Glomerular visceral epithelial cell (primary cell): ENCODE measurements at regions not wholly inside any gene's neighbourhood (a gene's known extent, or its start where the extent isn't known, plus 50 kb on each side); places are given as distances from the start of the nearest gene placed in this dataset.

Experiments used
- DNase-seq: peaks from one replicate; pipeline ENCODE4 v3.0.0-alpha.2; 2016; ENCODE audit errors: extremely low spot score

DNA sequence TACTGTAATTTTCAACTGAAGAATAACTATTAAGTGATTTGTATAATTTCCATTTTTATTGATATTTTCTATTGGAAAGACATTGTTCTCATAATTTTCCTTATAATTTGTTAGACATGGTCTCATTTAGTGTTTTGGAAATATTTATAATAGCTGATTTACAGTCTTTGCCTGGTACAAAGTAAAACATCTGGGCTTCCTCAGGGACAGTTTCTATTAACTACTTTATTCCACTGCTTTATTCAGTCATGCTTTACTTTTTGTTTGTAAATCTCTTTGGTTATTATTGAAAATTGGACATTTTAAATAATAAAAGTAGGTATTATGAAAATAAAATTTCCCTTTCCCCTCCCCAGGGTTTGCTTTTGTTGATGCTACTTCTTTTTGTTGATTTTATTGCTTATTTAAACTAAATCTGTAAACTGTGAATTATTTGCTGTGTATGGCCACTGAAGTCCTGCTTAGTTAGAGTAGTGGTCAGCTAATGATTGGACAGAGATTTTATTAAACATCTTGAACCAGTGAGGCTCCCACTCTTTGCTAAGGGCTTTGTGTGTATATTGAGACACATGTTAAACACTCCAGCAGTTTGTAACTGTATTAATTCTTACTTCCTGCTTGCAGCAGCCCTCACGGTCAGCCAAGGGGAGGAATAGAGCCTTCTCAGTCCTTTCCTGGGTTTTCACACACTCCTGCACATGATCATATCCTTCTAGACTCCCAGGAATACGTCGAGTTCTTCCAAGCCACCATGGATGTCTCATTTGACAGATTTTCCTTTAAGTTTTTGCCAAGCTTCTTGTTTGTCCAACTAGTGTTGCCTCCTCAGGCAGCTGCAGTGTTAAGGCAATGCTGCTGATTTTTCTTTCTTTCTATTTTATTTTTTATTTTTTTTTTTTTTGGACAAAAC, 994.6 kb upstream of the PRMT6 start:
- no peak for DNase-seq

DNA sequence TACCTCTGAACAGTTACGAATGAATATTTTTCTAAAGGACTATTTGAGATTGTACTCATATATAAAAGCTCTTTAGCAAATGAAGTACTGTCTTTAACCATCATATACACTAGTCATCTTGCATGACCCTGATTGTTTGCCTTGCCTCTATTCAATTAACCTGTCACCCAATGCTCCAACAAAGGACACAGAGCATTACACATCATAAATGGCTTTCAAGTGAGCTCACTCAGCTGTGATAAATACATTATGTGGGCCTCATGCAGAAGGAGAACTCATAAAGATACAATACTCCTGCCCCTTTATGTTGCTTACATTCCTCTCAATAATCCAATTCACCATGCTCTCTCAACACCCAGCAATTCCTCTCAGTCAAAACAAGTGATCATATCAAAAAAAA, 993.0 kb upstream of the PRMT6 start:
- DNase-seq = no peak

DNA sequence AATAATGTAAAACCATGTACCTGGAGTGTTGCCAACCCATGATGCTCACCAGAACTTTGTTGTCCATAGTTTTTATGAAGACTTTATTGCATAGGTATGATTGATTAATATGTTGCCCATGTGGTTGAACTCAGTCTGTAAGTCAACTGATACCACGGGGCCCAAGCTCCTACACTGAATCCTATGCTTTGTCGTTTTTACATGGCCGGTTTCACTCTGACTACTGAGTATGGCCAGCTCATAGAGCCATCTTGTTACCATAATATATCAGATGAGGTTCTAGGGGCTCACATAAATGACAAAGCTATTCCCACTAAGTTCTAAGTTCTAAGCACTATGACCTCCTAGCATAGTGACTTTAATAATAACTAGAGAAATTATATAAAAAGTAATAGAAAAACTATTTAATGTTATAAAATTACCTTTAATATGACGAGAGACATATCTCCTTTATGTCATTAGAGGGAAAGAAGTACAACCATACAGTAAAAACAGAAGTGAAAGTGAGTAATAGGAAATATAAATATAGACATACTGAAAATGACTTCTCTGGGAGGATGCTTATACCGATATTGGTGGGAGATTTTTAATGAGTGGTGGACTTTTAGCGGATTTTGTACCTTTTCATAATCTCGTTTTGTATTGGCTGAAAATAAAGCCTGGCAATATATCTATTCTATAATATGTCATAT, 983.4 kb upstream of the PRMT6 start:
- no peak for DNase-seq

DNA sequence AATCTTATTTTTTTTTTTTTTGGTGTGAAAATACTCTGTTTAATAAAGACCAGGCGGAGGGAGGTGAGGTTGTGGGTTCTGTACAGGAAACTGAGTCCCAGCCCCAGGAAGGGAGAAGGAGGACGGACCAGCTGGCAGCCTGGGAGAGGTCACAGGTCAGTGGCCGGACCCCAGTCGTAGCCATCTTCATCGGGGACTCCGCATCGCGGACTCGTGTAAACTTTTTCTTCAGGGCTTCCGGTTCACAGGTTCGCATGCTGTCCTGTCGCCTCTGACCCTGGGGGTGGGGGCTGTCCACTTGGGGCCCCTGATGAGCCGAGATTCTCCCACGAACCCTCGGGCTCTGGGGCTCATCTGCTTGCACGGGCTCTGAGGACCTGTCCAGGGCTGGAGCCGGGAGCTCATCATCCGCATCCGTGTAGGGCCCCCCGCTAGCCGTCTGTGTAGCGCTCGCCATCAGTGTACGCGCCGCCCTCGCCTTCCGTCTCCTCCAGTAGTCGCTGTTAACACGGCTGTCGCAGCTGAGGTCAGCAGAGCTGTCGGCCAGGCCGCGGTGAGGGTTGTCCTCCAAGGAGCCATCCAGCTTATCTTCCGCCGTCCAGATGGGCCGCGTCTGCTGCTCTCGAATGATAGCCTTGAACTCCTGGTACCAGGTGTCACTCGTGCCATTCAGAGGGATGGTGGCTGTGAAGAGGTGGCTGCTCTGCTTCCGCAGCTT, 975.7 kb upstream of the PRMT6 start:
- DNase-seq = no peak

DNA sequence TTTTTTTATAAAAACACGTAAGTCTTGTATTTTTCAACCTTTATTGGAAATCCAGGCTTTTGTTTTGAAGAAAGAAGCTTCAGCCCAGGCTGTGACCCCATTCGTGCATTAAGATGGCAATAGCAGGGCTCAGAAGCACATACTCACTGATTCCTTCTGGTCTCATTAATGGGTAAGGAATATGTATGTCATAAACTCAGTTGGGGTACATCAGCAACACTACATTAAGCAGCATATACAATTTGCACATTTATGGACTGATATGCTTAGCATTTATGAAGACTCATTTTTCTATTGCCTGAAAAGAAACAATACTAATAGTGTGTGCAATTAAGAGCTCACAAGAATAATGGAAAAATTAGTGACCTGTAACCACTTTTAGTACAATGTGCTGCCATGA, 945.4 kb upstream of the PRMT6 start:
- DNase-seq = no peak

DNA sequence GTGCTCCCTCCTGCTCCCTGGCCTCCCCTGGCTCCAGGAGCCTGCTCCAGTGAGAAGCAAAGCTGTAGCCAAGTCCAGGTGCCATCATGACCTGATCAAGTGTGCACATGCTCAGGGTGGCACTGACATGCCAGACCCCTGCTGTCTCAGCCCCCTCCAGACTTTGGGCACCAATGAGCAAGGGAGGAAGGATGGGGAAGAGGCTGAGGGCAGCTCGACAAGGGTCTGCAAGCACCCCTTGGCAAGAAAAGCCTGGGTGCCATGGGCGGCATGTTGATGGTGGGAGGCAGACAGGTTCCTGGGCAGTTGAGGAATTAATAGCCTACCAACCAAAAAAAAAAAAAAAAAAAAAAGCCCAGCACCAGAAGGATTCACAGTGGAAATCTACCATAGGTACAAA, 942.6 kb upstream of the PRMT6 start:
- DNase-seq = no peak

DNA sequence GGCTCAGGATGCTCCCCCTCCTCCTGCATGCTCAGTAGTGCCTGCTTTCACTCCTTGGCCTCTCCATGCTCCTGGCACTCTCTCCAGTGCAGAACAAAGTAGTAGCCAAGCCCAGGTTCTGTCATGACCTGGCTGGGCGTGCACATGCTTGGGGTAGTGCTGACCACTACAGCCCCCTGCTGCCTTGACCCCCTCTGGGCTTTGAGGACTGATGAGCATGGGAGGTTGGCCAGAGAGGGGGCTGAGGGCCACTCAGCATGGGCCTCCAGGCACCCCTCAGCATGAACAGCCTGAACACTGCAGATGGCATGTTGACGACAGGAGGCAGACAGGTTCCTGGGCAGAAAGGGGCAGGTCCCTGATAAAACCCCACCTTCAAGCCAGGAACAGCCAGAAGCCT, 935.7 kb upstream of the PRMT6 start:
- DNase-seq = no peak

DNA sequence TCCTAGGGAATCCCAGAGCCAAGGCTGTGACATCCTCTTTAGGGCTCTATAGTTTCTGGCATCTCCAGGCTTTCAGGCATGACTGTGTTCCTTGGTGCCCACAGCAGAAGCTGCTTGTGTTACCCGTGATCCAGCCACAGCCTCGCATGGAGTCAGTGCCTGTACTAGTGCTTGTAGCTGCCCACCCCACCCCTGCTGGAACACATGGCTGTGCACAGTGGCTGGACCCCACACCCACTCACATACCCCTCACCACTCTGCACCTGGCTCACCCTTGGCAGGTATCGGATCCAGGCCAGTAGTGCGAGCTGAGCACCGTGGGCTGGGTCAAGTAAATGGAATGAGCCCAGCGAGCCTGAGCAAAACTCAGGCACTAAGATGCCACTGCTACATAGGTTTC, 934.7 kb upstream of the PRMT6 start:
- DNase-seq = no peak

DNA sequence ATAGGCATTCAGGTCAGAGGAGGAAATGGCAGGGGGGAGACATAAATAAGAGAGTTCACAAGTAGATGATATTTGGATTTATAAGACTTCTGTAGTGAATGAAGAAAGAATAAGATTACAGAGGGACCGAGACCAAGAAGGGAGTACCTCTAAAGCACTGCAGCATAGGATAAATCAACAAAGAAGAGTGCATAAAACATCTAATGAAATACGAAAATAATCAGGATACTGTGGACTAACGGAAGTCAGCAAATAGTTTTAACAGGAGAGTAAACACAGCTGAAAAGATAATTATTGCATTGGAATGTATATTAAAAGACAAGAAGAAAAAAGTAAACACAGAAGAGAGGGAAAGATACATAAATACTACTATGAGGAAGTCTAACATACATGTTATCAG, 921.9 kb upstream of the PRMT6 start:
- no peak for DNase-seq

DNA sequence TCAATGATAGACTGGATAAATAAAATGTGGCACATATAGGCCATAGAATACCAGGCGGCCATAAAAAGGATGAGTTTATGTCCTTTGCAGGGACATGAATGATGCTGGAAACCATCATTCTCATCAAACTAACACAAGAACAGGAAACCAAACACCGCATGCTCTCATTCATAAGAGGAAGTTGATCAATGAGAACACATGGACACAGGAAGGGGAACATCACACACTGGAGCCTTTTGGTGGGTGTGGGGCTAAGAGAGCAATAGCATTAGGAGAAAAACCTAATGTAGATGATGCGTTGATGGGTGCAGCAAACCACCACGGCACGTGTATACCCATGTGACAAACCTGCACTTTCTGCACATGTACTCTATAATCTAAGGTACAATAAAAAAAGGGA, 883.4 kb upstream of the PRMT6 start:
- DNase-seq = no peak

DNA sequence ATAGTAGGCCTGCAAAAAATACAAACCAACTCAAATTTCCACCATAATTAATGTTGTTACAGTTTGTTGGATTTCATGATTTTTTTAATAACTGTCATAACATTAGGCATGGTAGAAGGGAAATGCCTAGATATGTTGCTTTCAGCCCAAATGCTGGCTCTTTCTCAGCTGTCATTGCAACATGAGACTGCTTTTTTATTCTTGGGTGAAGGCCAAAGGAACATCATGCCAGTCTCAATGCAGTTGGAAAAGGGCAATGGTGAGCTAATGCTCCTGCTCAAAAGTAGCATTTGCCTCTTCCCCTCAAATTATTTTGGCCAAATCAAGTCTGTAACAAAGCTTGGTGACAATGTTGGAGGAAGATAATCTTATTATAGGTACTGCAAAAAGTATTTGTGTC, 877.7 kb upstream of the PRMT6 start:
- DNase-seq = no peak

DNA sequence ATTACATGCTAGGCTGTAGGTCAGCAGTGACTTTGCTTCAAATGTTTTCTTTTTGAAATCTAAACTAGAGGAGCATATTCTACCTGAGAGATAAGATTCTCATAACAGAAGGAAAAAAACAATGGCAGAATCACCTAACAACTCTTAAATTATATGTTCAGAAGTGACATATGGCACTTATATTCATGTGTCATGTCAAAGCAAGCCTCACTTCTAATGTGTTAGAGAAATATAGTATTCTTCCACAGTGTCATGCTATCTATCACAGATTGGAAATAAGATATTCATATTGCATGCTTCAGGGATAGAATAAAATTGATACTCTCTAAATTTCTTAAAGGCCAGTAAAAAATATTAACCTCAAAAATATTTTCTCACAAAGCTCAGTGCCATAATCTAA, 874.6 kb upstream of the PRMT6 start:
- DNase-seq = no peak

DNA sequence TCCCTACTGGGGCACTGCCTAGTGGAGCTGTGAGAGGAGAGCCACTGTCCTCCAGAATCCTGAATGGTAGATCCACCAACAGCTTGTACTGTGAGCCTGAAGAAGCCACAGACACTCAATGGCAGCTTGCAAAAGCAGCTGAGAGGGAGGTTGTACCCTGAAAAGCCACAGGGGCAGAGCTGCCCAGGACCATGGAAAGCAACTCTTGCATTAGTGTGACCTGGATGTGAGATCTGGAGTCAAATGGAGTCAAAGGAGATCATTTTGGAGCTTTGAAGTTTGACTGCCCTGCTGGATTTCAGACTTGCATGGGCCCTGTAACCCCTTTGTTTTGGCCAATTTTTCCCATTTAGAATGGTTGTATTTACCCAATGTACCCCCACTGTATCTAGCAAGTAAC, 871.4 kb upstream of the PRMT6 start:
- no peak for DNase-seq

DNA sequence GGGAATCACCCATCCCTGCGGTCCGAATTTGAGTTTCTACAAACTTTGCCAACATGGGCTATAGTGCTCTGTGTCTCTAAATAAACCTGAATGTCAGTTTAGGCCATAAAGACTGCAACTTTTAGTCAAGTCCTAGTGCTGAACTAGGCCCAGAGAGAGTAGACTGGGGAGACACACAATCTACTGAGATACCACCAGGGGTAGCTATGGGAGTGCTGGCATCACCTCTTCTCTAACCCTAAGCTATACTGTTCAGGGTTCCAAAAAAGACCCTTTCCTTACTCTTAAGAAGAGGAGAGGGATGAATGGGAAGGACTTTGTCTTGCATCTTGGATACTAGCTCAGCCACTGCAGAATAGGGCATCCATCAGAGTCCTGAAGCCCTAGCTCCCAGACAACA, 866.7 kb upstream of the PRMT6 start:
- DNase-seq = no peak

DNA sequence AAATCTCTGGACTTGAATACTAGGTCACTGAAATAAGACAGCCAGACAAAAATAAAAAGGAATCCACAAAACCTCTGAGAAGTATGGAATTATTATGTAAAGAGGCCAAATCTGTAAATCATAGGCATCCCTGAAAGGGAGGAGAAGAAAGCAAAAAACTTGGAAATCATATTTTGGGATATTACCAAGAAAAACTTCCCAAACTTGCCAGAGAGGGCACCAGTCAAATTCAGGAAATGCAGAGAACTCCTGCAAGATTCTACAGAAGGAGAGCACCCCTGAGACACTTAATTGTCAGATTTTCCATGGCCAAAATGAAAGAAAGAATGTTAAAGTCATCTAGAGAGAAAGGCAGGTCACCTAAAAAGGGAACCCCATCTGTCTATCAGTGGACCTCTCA, 862.3 kb upstream of the PRMT6 start:
- no peak for DNase-seq

DNA sequence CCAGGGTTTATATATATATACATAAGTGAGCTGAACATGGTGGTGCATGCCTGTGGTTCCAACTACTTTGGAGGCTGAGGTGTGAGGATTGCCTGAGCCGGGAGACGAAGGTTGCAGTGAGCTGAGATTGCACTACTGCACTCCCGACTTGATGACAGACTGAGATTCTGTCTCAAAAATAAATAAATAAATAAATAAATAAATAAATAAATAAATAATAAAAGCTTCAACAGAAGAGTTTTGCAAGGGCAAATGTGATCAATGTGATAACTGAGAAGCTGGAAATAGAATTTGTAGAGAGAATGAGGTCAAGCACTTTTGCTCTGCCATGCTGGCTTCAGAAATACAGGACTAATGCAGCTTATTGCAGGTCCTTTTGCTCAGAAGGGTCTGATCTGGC, 855.8 kb upstream of the PRMT6 start:
- no peak for DNase-seq

DNA sequence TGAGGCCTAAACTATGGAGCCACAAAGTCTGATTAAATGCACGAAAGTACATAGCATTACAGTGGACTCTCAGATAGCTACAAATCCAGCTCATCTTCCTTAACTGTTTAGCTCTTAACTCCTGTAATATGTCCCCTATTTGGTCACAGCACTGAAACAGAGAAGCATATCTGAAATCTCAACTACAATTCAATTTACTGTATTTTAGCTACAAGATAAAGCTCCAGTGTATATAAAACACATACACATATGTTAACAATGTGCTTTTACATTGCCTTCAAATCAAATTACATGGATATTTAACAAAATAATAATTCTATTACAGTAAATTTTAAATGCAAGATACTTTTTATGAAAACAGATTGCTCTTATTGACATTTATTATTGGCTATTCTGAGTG, 849.3 kb upstream of the PRMT6 start:
- DNase-seq = no peak

DNA sequence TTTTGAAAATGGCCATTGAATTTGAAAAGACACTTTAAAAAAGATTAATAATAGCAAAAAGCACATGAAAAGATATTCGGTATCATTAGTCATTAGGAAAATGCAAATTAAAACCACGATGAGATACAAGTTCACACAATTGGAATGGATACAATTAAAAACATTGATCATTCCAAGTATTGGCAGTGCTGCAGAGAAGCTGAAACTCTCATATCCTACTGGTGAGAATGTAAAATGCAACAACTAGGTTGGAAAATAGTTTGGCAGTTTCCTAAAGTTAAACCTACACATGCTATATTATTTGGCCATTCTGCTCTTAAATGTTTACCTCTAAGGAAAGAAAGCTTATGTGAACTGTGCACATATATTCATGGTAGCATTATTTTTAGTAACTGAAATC, 838.7 kb upstream of the PRMT6 start:
- no peak for DNase-seq

DNA sequence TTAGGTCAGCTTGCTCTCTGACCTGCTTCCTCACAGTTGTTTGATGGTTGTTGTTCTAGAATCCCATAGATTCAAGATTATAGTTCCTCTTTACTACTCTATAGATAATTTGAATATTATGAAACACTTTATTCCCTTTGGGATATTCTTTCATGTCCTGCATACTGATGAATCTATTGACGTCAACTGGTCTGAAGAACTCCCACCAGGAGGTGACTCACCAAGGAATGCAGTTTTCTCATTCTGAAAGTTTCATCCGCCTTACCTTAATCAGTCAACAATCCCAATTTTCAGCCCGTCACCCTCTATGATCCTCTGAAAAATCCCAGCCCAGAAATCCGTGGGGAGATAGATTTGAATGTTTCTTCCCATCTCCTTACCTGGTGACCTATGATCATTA, 834.1 kb upstream of the PRMT6 start:
- DNase-seq = peak; percentile 14

DNA sequence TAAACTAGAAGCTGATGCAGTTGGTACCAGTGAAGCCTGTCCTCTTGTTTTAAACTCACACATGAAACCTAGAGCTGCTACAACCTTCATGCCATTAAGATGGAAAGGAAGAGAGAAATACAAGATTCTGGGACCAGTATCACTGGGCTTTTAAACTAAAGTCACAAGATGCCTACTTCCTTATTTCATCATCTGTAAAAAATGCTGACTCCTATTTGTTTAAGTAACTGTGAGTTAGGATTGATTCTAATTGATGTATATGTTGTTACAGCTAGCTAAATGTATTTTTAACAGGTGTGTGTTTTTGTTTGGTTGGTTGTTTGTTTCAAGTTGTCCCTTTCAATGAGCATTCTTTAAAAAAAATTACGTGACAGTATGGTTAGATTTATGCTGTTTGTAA, 833.3 kb upstream of the PRMT6 start:
- no peak for DNase-seq

DNA sequence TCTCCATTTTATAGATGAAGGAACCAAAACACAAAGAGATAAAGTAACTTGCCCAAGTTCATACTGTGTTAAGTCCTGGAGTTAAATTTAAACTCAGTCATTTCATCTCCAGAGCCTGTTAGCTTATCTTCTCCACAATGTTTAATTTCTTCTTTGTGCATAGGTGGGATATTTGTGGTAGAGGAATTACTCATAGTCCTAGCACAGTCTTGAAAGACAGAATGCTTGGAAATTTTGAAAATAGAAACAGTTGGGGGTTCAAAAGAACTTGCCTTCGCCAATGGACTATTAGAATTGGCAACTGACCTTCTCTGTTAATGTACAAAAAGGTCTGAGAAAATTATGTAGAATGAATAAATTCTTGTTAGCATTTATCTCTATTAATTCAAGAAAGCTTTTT, 832.0 kb upstream of the PRMT6 start:
- DNase-seq = no peak

DNA sequence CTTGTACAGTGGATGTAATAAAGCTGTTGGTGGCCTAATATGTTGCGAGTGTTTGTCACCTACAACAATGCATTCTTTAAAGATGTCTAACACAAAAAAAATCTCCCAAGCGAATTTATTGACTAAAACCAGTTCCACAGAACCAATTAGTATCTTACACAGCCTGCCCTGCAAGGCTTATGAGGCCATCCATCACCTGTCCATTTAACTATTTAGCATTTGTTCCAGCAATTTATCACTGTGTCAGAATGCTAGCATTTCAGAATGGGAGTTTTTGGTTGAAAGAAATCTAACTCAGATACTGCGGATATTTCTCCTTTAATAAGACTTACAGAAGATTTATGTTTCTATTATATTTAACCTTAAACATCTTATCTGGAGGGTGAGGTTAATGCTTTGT, 831.1 kb upstream of the PRMT6 start:
- DNase-seq = no peak

DNA sequence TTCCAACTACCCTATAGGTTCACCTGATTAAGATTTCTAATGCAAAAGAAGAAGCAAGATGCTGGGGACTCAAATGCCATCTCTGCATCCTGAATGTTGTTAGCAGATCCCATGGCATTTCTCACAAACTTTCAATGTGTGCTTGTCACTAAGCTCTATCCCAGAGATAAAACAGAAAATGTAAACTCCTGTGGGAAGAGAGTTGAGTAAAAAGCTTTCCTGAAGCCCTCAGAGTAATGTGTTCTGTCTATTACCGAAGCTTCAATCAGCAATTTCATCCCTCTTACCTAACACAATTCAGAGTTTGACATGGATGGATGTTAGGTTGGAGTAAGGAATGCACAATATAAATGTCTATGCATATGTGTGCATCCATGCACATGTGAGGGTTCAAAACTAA, 829.9 kb upstream of the PRMT6 start:
- DNase-seq = no peak
